MM.1S (cell line): ENCODE measurements at regions not wholly inside any gene's neighbourhood (a gene's known extent, or its start where the extent isn't known, plus 50 kb on each side); places are given as distances from the start of the nearest gene placed in this dataset.

ENCODE experiments used
- DNase-seq: peaks from one replicate; pipeline ENCODE4 v3.0.0-alpha.2; 2015
- H2AFZ ChIP-seq: fragments of 300-600 bp; sonication (generic); 2 replicates; pipeline ENCODE4 v1.6.0; 2016; ENCODE audit warnings: antibody characterized with exemption, low read length
- H3F3A ChIP-seq: fragments of 300-600 bp; sonication (generic); 2 replicates; pipeline ENCODE4 v1.6.1; 2016; ENCODE audit warnings: mild to moderate bottlenecking, antibody characterized with exemption, low read length, moderate library complexity, mixed read lengths; ENCODE audit not compliant: insufficient read depth
- H3K27ac ChIP-seq: fragments of 300-600 bp; sonication (generic); 2 replicates; pipeline ENCODE4 v1.5.1; 2016; ENCODE audit warnings: mild to moderate bottlenecking, low read length
- H3K27me3 ChIP-seq: fragments of 300-600 bp; sonication (generic); replicated peaks from 2 replicates; pipeline ENCODE4 v1.6.0; 2016; ENCODE audit warnings: low read length; ENCODE audit not compliant: insufficient read depth
- H3K36me3 ChIP-seq: fragments of 300-600 bp; sonication (generic); replicated peaks from 2 replicates; pipeline ENCODE4 v1.6.1; 2016; ENCODE audit warnings: mild to moderate bottlenecking, low read length, mixed read lengths; ENCODE audit not compliant: insufficient read depth
- H3K4me1 ChIP-seq: fragments of 300-600 bp; sonication (generic); 2 replicates; pipeline ENCODE4 v1.6.1; 2016; ENCODE audit warnings: low read length, mixed read lengths
- H3K4me2 ChIP-seq: fragments of 300-600 bp; sonication (generic); 2 replicates; pipeline ENCODE4 v1.6.0; 2016; ENCODE audit warnings: low read depth, low read length
- H3K4me3 ChIP-seq: fragments of 300-600 bp; sonication (generic); 2 replicates; pipeline ENCODE4 v1.5.1; 2016; ENCODE audit warnings: low read length, mixed read lengths
- H3K79me2 ChIP-seq: fragments of 300-600 bp; sonication (generic); 2 replicates; pipeline ENCODE4 v1.6.1; 2016; ENCODE audit warnings: mixed run types, low read length, mixed read lengths
- H3K9ac ChIP-seq: fragments of 300-600 bp; sonication (generic); 2 replicates; pipeline ENCODE4 v1.6.1; 2016; ENCODE audit warnings: low read length, mixed read lengths
- H3K9me2 ChIP-seq: fragments of 300-600 bp; sonication (generic); replicated peaks from 2 replicates; pipeline ENCODE4 v1.6.1; 2016; ENCODE audit warnings: mild to moderate bottlenecking, low read length, mixed read lengths; ENCODE audit not compliant: insufficient read depth
- H3K9me3 ChIP-seq: fragments of 300-600 bp; sonication (generic); replicated peaks from 2 replicates; pipeline ENCODE4 v1.6.1; 2016; ENCODE audit warnings: mild to moderate bottlenecking, low read length, mixed read lengths; ENCODE audit not compliant: insufficient read depth
- H4K20me1 ChIP-seq: fragments of 300-600 bp; sonication (generic); 2 replicates; pipeline ENCODE4 v1.6.1; 2016; ENCODE audit warnings: mild to moderate bottlenecking, low read length, moderate library complexity, mixed read lengths; ENCODE audit not compliant: insufficient read depth
- CTCF ChIP-seq: fragments of 300-600 bp; sonication (generic); IDR thresholded peaks from 2 replicates; pipeline ENCODE4 v1.5.1; 2016; ENCODE audit warnings: antibody characterized with exemption, low read length, mixed read lengths
- EZH2 ChIP-seq: fragments of 300-600 bp; sonication (generic); optimal IDR thresholded peaks from 2 replicates; pipeline ENCODE3; 2017; ENCODE audit warnings: low read depth, mild to moderate bottlenecking, antibody characterized with exemption, low read length, mixed read lengths
- EZH2phosphoT487 ChIP-seq: fragments of 300-600 bp; sonication (generic); IDR thresholded peaks from 2 replicates; pipeline ENCODE4 v1.6.1; 2018; ENCODE audit warnings: antibody characterized with exemption, low read length

GRCh38 chr1:214880956-214881355 lies 201.6 kb upstream of the KCNK2 start:
- Histone ChIP-seq H3K36me3 (no peaks in the 10 kb centered on the region), H3K27me3 (no peaks in the 10 kb centered on the region), H3F3A (no peaks in the 10 kb centered on the region), H3K27ac (no peak overlapping the region), H2AFZ (no peak overlapping the region), H3K9me2 (no peaks in the 10 kb centered on the region), H4K20me1 (no peaks in the 10 kb centered on the region), H3K4me3 (no peak overlapping the region), H3K9ac (no peak overlapping the region), H3K4me1 (no peaks in the 10 kb centered on the region), H3K4me2 (no peak overlapping the region), H3K79me2 (no peaks in the 10 kb centered on the region), H3K9me3 (no peaks in the 10 kb centered on the region)
- DNase-seq = no peak
- TF ChIP-seq EZH2phosphoT487 (no peak), CTCF (no peak), EZH2 (no peak)

GRCh38 chr1:214882616-214883015 lies 199.9 kb upstream of the KCNK2 start:
- Histone ChIP-seq H3K9ac (no peak overlapping the region), H3K9me2 (no peaks in the 10 kb centered on the region), H3K4me1 (no peaks in the 10 kb centered on the region), H3K27ac (no peak overlapping the region), H3K9me3 (no peaks in the 10 kb centered on the region), H2AFZ (no peak overlapping the region), H3K4me3 (no peak overlapping the region), H3K79me2 (no peaks in the 10 kb centered on the region), H3F3A (no peaks in the 10 kb centered on the region), H3K27me3 (no peaks in the 10 kb centered on the region), H3K36me3 (no peaks in the 10 kb centered on the region), H3K4me2 (no peak overlapping the region), H4K20me1 (no peaks in the 10 kb centered on the region)
- TF ChIP-seq EZH2phosphoT487 (no peak), EZH2 (no peak), CTCF (no peak)
- no peak for DNase-seq

- Histone ChIP-seq H4K20me1 (no peaks in the 10 kb centered on the region), H3K9me3 (no peaks in the 10 kb centered on the region), H2AFZ (no peak overlapping the region), H3K4me1 (no peaks in the 10 kb centered on the region), H3K9ac (no peak overlapping the region), H3K27ac (no peak overlapping the region), H3K9me2 (no peaks in the 10 kb centered on the region), H3K36me3 (no peaks in the 10 kb centered on the region), H3K4me2 (no peak overlapping the region), H3F3A (no peaks in the 10 kb centered on the region), H3K79me2 (no peaks in the 10 kb centered on the region), H3K4me3 (no peak overlapping the region), H3K27me3 (no peaks in the 10 kb centered on the region)
- DNase-seq = no peak
- no peak for TF ChIP-seq CTCF
- TF ChIP-seq EZH2 = no peak
- no peak for TF ChIP-seq EZH2phosphoT487
These were observed 187.4 kb upstream of the KCNK2 start for GRCh38 chr1:214895011-214895600.
